ENCODE measurements at regions not wholly inside any gene's neighbourhood (a gene's known extent, or its start where the extent isn't known, plus 50 kb on each side); places are given as distances from the start of the nearest gene placed in this dataset.

- TF ChIP-seq CTCF (conservative IDR thresholded peaks at IDR 0.05) (no peak), EZH2 (IDR thresholded peaks at IDR 0.05; ENCODE audit: low read depth) (no peak)
These were observed 160.1 kb downstream of the DMAC1 start for GRCh38 chr9:7639471-7639870.
